GM08714 (cell line): ENCODE measurements at regions not wholly inside any gene's neighbourhood (a gene's known extent, or its start where the extent isn't known, plus 50 kb on each side); places are given as distances from the start of the nearest gene placed in this dataset.
"Not testable (repeated sequence)": the region's sequence is repeated elsewhere in the genome, so short reads cannot be mapped to it uniquely, and the experiment has no call there.

Source experiments
- H3K4me3 ChIP-seq: fragments of 200-500 bp; sonication (Bioruptor generic); 2 replicates; pipeline ENCODE4 v1.5.1; 2014; ENCODE audit warnings: mild to moderate bottlenecking, low read length, inconsistent platforms
- ZNF274 ChIP-seq: IDR thresholded peaks from 2 replicates; pipeline ENCODE4 v1.6.1; 2012; ENCODE audit warnings: mild to moderate bottlenecking, low read depth, low read length

- H3K4me3 ChIP-seq, result no peak overlapping the region
- TF ChIP-seq ZNF274, result no peak
Observed at GRCh38 chr7:66452165-66452564, 176.5 kb upstream of the KCTD7 start.

- no peak for TF ChIP-seq ZNF274
- no peak overlapping the region for H3K4me3 ChIP-seq
Observed at GRCh38 chr7:66453340-66453739, 175.3 kb upstream of the KCTD7 start.

- no peak overlapping the region for H3K4me3 ChIP-seq
- no peak for TF ChIP-seq ZNF274
Observed at GRCh38 chr7:66454600-66455225, 174.0 kb upstream of the KCTD7 start.

- not testable (repeated sequence) for H3K4me3 ChIP-seq
Observed at GRCh38 chr7:66455432-66455831, 173.2 kb upstream of the KCTD7 start.

GRCh38 chr7:66456431-66456830 lies 172.2 kb upstream of the KCTD7 start:
- not testable (repeated sequence) for H3K4me3 ChIP-seq

GRCh38 chr7:66458991-66459390 lies 169.7 kb upstream of the KCTD7 start:
- not testable (repeated sequence) for H3K4me3 ChIP-seq

- not testable (repeated sequence) for H3K4me3 ChIP-seq
Observed at GRCh38 chr7:66459783-66460413, 168.8 kb upstream of the KCTD7 start.

- TF ChIP-seq ZNF274, result no peak
Observed at GRCh38 chr7:66460921-66461361, 167.7 kb upstream of the KCTD7 start.

GRCh38 chr7:66461397-66461796 lies 167.3 kb upstream of the KCTD7 start:
- not testable (repeated sequence) for H3K4me3 ChIP-seq

More at GRCh38 chr7:66460921-66461361, 167.7 kb upstream of the KCTD7 start:
- H3K4me3 ChIP-seq, result no peak overlapping the region

- not testable (repeated sequence) for H3K4me3 ChIP-seq
Observed at GRCh38 chr7:66462831-66463230, 165.8 kb upstream of the KCTD7 start.

- TF ChIP-seq ZNF274, result no peak
- no peak overlapping the region for H3K4me3 ChIP-seq
Observed at GRCh38 chr7:66464059-66464458, 164.6 kb upstream of the KCTD7 start.

- no peak overlapping the region for H3K4me3 ChIP-seq
- TF ChIP-seq ZNF274, result no peak
Observed at GRCh38 chr7:66466081-66466600, 162.5 kb upstream of the KCTD7 start.

- no peak for TF ChIP-seq ZNF274
- no peak overlapping the region for H3K4me3 ChIP-seq
Observed at GRCh38 chr7:66467887-66468286, 160.8 kb upstream of the KCTD7 start.

GRCh38 chr7:66473064-66473463 lies 155.6 kb upstream of the KCTD7 start:
- not testable (repeated sequence) for H3K4me3 ChIP-seq

GRCh38 chr7:66474441-66474840 lies 154.2 kb upstream of the KCTD7 start:
- no peak overlapping the region for H3K4me3 ChIP-seq
- TF ChIP-seq ZNF274, result no peak

GRCh38 chr7:66476056-66476455 lies 152.6 kb upstream of the KCTD7 start:
- not testable (repeated sequence) for H3K4me3 ChIP-seq

- H3K4me3 ChIP-seq, result not testable (repeated sequence)
Observed at GRCh38 chr7:66477822-66478397, 150.8 kb upstream of the KCTD7 start.

GRCh38 chr7:66481229-66481628 lies 147.5 kb upstream of the KCTD7 start:
- H3K4me3 ChIP-seq, result not testable (repeated sequence)

GRCh38 chr7:66489065-66489464 lies 139.6 kb upstream of the KCTD7 start:
- H3K4me3 ChIP-seq, result not testable (repeated sequence)

GRCh38 chr7:66489741-66490140 lies 138.9 kb upstream of the KCTD7 start:
- not testable (repeated sequence) for H3K4me3 ChIP-seq

GRCh38 chr7:66490979-66491378 lies 137.7 kb upstream of the KCTD7 start:
- not testable (repeated sequence) for H3K4me3 ChIP-seq

- H3K4me3 ChIP-seq, result peak overlapping the region; percentile 75; the same call in 1 of the 2 replicates
Observed at GRCh38 chr7:66492405-66492804, 136.3 kb upstream of the KCTD7 start.
